GM18511 (cell line): ENCODE measurements at regions not wholly inside any gene's neighbourhood (a gene's known extent, or its start where the extent isn't known, plus 50 kb on each side); places are given as distances from the start of the nearest gene placed in this dataset.
"Not testable (repeated sequence)": the region's sequence is repeated elsewhere in the genome, so short reads cannot be mapped to it uniquely, and the experiment has no call there.

ENCODE experiments used
- ATAC-seq: cut with Tn5 transposase; IDR thresholded peaks from one replicate; pipeline ENCODE4 v1.9.1; 2021; ENCODE audit warnings: mild to moderate bottlenecking, moderate library complexity; ENCODE audit not compliant: unreplicated experiment

DNA sequence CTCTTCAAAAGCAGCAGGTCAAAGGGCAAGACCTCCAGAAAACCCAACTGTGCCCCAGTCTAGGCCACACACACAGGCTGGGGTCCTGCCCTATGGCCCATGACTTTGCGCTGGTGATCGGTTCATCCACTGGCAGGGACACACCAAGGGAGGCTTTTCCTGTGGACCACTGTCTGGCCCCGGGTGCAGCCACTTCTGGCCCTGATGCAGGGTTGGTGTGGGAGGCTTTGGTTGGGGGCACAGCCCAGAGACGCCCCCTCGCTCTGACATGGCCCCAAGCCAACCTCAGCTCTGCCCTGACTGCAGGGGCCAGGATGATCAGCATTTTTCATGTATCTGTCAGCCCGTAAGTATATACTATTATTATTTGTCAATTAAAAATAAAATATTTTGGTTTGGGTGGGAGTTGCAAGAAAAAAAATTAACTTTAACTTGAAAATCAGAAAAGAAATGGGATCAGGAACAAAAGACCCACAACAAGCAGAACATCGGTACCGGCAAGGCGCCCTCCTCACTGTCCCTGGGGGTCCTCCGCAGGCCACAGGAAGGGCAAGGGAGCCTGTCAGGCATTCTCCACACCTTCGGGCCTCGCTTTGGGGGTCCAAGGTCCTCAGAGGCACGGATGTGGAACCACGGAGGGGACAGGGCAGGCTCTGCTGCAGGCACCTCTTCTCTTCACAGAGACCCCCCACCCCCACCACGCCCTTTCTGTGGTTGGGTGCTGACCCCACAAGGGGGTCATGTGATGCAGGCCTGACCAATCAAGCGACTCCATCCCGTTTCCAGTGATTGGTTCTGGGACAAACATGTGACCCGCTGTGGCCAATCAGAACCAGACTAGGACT is 181.5 kb upstream of the SFSWAP start:
- no peak for ATAC-seq

DNA sequence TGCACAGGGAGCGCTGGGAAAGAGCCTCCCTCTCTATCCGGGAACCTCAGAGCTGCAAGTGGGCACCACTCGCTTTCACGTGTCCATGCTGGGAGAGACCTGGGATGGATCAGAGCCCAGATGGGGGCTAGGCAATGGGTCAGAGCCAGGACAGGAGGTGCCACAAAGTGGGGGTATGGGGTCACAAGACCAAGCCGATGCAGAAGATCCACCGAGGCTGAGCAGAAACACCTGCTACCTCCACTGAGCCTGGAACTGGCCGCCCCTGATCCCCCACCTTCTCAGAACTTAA is 180.9 kb upstream of the SFSWAP start:
- ATAC-seq = no peak

DNA sequence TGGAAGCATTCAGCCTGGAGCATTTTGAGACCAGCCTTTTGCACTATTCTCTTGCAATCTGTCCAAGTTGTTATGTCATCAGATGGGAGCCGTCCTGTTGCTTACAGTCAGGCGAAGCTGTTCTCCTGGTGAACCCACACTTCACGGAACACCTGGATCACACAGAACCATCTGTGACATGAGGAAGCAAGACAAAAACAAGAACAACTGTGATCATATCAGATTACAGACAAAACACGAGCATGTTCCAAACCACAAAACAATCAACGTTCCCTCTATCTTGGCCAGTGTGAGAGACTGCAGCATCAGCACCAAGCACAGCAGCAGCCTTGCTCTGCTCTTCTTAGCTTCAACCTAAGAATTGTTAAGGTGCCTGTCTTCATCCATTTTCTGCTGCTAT is 180.5 kb upstream of the SFSWAP start:
- no peak for ATAC-seq

DNA sequence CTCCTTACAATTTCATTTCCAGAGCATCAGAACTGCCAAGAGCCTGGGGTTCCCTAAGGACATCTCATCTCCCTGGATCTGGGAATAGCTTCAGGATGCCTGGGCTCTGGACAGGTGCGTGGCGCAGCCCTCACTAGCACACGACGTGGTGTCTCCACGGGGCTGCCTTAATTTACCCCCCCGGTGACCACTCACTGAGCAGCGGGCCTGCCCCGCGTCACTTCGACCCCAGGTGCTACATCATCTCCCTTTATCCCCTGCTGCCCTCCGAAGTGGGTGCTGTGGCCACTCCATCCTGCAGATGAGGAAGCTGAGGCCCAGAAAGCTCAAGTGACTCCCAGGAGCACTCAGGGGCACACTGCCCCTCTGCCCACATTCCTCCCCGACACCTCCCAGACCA is 177.8 kb upstream of the SFSWAP start:
- ATAC-seq = no peak

DNA sequence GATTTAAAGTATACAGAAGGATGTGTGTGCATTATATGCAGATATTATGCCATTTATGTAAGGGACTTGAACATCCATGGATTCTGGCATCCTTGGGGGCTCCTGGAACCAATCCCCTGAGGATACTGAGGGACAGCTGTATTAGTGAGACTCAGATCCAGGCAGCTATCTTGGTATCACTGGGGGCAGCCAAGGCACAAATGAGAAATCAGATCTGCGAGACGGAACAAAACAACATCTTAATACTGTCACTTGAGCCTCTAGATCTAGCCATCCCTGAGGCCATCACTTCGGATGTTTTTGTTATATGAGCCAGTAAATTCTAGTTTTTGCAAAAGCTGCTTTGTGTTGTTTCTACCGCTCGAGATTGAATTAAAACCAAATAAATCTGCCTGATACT is 175.1 kb upstream of the SFSWAP start:
- ATAC-seq = no peak

DNA sequence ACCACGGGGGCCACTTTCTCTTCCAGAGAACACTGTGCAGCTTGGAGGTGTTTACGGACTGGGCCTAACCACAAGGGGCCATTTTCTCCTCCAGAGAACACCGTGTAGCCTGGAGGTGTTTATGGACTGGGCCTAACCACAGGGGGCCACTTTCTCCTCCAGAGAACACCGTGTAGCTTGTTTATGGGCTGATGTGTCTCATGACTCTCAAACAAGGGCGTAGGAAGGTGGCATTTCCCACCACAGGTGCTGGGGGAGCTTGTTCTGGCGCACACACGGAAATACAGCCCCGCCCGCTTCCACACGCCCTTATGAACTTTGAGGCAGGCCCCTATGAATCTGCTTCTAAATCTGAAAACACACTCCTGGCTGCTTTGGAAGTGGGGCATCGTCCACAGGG is 174.6 kb upstream of the SFSWAP start:
- ATAC-seq = no peak

DNA sequence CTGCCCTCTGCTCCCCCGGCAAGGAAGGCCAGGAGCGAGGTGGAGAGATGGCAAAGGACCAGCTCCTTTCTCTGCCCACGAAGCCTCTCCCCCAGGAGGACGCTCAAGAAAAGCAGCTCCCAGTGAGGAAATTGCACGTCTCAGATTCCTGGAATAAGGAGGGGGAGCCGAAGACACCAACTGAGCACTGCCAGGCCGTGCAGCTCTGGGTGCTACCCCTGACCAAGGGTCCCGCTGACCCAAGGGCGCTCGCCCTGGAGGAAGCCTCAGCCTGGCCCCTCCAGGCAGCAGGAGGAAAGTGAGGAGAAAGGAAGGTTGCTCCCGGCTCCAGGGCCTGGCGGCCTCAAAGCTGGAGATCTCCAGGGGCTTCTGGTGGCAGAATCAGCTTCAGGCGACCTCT is 174.1 kb upstream of the SFSWAP start:
- ATAC-seq = no peak

DNA sequence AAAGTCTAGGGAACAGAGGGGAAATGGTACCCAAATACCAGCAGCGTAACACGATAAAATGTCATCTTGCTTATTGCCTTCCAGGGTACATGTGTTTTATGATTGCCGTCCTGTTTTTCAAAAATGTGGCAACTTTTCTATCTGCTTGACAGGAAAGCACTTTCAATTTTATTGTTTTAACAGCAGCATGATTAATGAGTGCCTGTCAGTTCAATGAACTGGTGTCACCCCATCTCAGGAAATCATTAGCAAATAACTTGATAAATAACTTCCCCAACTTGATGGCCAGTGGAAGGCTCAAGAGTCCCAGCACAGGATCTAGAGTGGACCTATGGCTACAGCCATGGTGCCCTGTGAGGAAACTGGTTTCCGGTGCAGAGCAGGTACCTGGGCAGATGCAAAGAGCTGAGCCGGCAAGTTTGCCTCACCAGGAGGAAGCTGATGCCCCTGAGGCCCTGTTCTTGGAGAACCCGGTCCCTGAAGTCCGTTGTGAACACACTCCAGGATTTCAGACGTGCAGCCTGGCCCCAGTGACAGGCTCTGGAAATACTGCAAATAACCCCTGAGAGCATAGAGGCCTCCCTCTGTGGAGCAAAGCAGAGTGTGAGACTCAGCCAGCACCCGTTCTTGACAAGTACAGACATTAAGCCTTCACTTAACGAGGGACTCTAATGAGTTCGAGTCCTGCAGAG is 173.5 kb upstream of the SFSWAP start:
- no peak for ATAC-seq

DNA sequence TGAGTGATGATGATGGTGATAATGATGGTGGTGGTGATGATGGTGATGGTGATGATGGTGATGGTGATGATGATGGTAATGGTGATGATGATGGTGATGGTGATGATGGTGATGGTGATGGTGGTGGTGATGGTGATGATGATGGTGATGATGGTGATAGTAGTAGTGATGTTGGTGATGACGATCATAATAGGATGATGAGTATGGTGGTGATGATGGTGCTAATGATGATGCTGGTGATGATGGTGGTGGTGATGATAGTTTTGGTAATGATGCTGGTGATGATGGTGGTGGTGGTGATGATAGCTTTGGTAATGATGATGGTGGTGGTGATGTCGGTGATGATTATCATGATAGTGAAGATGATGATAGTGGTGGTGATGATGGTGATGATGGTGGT is 171.5 kb upstream of the SFSWAP start:
- no peak for ATAC-seq

DNA sequence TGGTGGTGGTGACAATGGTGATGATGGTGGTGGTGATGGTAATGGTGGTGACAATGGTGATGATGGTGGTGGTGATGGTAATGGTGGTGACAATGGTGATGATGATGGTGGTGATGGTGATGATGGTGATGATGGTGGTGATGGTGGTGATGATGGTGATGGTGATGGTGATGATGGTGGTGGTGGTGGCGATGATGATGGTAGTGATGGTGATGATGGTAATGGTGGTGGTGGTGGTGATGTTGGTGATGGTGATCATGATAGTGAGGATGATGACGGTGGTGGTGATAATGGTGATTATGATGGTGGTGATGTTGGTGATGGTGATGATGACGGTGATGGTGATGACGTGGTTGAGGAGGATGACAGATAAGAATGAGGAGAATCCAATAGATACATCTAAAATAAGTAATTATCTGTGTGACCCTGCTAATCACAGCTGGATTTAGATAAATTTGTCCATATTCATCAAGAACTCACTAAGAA is 170.7 kb upstream of the SFSWAP start:
- ATAC-seq = no peak

DNA sequence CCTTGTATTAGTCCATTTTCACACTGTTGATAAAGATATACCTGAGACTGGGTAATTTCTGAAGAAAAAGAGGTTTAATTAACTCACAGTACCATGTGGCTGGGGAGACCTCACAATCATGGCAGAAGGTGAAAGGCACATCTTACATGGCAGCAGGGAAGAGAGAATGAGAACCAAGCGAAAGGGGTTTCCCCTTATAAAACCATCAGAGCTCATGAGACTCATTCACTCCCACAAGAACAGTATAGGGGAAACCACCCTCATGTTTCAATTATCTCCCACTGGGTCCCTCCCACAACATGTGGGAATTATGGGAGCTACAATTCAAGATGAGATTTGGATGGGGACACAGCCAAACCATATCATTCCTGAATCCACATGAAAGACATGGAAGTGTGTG is 169.4 kb upstream of the SFSWAP start:
- not testable (repeated sequence) for ATAC-seq

DNA sequence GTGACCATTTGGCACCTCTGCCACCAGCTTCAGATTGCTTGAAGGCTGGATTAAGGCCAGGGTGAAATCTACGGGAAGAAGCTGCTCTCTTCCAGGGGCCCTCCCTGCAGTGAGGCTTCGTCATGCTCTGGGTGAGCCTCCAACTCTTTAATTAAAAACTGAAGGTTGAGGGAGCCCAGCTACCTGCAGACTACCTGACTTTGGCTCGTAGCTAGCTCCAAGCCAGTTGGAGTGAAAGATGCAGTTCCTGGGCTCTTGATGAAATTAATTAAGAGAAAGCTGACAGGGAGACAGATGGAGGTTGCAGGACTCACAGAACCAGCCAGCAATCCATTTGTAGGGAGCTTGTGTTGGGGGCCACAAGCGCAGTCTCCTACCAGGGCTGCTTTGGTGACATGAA is 168.5 kb upstream of the SFSWAP start:
- ATAC-seq = no peak

DNA sequence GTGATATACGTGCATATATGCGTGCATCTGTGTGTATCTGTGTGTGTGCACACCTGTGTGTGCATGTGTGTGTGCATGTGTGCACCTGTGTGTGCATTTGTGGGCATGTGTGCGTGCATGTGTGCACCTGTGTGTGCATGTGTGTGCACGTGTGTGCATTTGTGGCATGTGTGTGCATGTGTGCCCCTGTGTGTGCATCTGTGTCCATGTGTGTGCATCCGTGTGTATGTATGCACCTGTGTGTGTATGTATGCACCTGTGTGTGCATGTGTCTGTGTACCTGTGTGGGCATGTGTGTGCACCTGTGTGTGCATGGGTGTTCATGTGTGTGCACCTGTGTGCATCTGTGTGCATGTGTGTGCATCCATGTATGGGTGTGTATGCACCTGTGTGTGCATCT is 167.8 kb upstream of the SFSWAP start:
- no peak for ATAC-seq

DNA sequence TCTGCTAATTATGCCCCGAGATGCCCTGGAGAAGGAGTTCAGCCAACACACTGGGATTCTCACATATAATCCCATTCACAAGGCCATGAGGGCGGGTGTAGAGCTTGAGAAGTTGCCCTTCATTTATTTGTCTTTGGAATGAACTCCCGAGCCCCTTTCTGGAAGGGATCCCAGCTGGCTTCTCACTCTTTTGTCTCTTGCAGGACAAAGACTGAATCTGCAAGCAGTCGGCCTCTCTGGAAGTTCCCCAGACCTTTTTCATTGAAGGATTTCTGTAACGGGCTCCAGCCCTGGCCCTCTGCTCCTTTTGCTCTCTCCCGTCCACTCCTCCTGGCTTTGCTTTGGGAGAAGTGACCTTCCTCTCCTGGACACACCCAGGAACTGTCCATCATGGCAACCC is 163.3 kb upstream of the SFSWAP start:
- no peak for ATAC-seq

DNA sequence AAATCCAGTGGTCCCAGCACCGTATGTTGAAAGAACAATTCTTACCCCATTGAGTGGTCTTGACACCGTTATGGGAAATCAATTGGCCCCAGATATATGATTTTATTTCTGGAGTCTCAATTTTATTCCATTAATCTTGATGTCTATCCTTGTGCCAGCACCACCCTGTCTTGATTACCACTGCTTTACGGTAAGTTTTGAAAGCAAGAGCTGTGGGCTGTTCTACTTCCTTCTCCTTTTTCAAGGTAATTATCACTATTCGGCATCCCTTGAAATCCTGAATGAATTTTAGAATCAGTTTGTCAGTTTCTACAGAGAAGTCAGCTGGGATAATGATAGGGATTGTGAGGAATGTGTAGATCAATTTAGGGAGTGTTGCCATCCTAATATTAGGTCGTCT is 160.8 kb upstream of the SFSWAP start:
- ATAC-seq = no peak

DNA sequence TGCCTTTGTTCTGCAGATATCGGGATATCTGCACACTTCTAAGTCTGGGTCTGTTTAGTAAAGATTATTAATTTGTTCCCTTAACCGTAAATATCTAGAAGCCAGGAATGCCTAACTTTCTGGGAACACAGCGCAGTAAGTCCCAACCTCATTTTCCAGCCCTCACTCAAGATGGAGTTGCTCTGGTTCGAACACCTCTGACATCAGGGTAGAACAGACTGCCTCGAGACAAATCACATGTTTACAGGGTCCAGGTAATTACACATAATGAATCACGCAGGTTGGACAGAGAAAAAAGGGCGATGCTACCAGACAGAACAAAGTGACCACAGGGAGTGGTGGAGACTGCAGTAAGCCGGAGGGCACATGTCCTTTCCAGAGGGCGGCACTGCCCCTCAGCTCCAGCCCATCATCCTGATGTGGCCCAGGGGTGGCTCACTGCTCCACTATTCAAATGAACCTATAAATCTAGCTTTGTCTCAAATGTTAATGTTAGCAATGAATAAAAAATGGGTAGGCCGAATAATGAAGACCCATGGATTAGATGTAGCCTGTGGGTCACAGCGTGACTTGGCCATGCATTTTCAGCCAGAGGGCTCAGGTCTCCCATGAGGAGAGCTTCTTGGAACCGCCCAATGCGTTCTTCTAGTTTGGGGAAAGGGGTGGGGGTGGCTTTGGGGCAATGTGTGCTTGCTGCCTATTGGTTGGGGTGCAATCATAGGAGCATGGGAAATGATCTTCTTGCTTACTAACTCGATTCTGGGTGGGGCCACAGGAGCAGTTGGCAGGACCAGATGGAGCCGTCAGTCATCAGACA is 159.0 kb upstream of the SFSWAP start:
- ATAC-seq = no peak

DNA sequence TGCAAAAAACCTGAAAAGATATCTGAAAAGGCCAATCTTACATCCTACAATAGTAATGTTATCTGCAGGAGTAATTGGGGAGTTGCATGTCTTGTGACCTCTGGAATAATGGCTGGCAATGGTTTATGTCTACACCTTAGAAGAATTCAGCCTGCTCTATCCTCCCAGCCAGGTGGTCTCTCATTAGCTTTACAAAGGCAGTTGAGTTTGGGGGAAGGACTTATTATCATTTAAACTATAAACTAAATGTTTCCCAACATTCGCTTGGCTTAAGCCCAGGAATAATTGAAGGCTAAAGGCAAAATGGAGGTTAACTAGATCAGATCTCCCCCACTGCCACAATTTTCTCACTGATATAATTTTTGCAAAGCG is 158.4 kb upstream of the SFSWAP start:
- ATAC-seq = no peak

DNA sequence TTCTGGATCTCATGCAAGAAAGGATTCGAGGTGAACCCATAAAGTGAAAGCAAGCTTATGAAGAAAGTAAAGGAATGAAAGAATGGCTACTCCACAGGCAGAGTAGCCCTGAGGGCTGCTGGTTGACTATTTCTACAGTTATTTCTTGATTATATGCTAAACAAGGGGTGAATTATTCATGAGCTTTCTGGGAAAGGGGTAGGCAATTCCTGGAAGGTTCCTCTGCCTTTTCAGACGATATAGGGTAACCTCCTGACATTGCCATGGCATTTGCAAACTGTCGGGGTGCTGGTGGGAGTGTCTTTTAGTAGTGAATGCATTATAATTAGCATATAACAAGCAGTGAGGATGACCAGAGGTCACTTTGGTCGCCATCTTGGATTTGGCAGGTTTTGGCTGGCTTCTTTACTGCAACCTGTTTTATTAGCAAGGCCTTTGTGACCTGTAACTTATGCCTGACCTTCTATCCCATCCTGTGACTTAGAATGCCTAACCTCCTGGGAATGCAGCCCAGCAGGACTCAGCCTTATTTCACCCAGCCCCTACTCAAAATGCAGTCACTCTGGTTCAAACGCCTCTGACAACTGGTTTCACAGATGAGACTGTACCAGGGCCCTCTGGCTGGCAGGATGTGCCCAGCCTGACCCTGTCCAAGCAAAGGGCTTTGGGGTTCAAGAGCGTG is 157.7 kb upstream of the SFSWAP start:
- ATAC-seq = no peak

DNA sequence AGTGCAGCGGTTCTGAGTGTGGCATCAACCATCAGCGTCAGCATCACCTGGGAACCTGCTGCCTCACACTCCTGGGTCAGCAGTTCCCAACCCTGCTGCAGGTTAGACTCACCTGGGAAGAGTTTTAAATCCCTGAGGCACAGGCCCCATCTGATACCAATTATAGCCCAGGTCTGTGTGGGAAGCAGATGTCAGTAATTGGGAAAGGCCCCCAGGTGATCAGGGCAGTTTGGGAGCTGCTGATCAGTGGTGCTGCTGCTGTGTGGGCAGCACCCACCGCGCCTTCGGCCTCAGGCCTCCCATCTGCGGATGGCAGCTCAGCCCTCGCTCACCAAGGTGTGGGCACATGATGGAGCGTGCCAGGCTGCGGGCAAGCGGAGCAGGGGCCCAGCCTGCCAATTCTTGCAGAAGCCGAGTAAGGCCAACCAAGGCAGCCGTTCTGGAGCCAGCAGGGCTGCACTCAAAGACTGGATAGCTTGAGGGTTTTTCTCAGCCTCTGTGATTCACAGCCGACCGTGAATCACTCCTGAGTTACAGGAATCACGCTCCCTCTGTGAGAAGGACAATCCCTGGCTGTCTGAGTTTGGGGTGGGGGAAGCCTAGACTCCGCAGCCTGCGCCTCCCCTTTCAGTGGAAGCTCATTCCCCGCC is 155.6 kb upstream of the SFSWAP start:
- ATAC-seq = no peak

DNA sequence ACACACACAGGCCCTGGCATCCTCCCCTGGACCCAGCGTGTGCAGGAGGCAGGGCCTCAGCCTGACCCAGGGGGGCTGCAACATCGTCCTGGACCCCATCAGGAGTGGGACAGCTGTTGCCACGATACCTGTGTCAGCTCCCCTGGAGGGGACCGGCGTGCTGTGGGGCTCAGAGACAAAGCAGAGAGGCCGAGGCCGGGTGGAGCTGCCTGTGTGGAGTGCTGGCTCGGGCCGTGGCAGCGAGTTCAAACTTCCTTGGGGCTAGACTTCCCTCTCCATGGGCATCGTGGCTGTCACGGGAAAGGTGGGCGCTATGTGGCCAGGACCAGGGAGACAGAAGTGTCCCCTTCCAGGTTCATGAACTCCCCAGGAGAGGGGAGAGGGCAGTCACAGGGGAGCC is 155.0 kb upstream of the SFSWAP start:
- no peak for ATAC-seq
